Hepatocyte (in vitro differentiated cells): ENCODE measurements at regions not wholly inside any gene's neighbourhood (a gene's known extent, or its start where the extent isn't known, plus 50 kb on each side); places are given as distances from the start of the nearest gene placed in this dataset.

Experiments
- CTCF ChIP-seq: fragments of 200-600 bp; sonication (generic); IDR thresholded peaks from 2 replicates; pipeline ENCODE4 v1.5.1; 2016; ENCODE audit warnings: antibody characterized with exemption, mild to moderate bottlenecking; ENCODE audit not compliant: poor library complexity
- EZH2 ChIP-seq: fragments of 200-600 bp; sonication (generic); IDR thresholded peaks from 2 replicates; pipeline ENCODE4 v1.6.1; 2016; ENCODE audit warnings: antibody characterized with exemption, mild to moderate bottlenecking, borderline replicate concordance
- EZH2phosphoT487 ChIP-seq: fragments of 200-600 bp; sonication (generic); IDR thresholded peaks from one replicate; pipeline ENCODE4 v1.6.1; 2018; ENCODE audit warnings: antibody characterized with exemption, mild to moderate bottlenecking, low read depth, moderate library complexity; ENCODE audit not compliant: unreplicated experiment, severe bottlenecking

GRCh38 chr18:75586130-75586889, 158.8 kb upstream of the SMIM21 start:
- TF ChIP-seq CTCF (no peak), EZH2 (no peak), EZH2phosphoT487 (no peak)
